ENCODE measurements at regions not wholly inside any gene's neighbourhood (a gene's known extent, or its start where the extent isn't known, plus 50 kb on each side); places are given as distances from the start of the nearest gene placed in this dataset.

DNA sequence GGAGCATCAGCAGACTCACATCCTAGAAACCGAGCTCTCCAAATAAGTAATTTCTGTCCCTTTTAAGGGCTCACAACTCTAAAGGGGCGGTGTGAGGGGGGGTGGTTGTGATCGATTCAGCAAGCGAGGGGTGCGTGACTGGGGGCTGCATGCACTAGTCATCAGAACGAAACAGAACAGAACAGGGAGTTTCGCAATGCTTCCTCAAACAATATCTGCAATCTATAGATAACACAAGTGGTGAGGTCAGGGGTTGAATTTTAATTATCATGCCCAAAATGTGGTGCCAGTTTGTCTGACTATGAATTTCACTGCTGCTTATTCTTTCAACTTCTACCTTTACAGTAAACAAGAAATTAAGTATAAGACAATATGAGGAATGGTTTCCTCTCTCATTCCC, 1003.0 kb upstream of the NCAM2 start:
- TF ChIP-seq CTCF (IDR thresholded peaks at IDR 0.05; ENCODE audit: insufficient read depth, low read depth, low read length), result no peak
- TF ChIP-seq EZH2 (IDR thresholded peaks at IDR 0.05; ENCODE audit: insufficient read depth, low read length), result no peak

All from astrocyte (in vitro differentiated cells and primary cell).